ENCODE measurements at regions not wholly inside any gene's neighbourhood (a gene's known extent, or its start where the extent isn't known, plus 50 kb on each side); places are given as distances from the start of the nearest gene placed in this dataset.

DNA sequence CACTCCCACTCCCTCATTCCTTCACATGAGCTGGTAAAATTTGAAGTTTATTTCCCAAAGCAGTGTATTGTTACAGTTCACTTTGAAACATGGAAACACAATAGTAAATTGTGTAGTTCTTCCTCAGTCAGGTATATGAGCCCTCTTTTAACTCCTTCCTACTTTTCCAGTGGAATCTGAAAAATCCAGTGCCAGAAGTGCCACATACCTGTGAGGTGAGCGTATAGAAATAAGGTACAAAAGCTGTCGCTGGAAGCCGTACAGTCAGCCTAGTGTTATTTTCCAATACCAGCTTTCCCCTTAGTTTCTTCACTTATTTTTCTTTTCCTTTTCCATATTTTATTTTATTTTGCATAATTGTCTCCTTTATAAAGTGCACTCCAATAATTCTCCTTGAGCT, 81.7 kb upstream of the CADM2 start:
- DNase-seq (ENCODE audit: low spot score) = no peak

DNA sequence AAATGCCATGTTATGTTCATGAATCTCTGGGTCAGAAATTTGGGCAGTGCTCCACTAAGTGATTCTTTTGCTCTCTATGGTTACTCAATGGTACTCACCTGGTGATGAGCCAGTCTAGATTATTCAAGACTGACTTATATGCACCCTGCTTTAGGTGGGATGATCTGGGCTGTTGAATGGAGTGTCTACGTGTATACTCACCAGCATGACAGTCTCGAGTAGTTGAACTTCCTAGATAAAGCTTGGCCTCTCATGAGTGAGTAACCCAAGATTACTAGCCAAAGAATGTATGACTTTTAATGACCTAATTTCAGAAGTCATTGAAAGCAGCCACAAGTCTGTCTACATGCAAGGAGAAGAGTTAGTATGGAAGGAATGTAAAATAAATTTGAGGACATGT, 77.5 kb upstream of the CADM2 start:
- DNase-seq (ENCODE audit: low spot score) = no peak

DNA sequence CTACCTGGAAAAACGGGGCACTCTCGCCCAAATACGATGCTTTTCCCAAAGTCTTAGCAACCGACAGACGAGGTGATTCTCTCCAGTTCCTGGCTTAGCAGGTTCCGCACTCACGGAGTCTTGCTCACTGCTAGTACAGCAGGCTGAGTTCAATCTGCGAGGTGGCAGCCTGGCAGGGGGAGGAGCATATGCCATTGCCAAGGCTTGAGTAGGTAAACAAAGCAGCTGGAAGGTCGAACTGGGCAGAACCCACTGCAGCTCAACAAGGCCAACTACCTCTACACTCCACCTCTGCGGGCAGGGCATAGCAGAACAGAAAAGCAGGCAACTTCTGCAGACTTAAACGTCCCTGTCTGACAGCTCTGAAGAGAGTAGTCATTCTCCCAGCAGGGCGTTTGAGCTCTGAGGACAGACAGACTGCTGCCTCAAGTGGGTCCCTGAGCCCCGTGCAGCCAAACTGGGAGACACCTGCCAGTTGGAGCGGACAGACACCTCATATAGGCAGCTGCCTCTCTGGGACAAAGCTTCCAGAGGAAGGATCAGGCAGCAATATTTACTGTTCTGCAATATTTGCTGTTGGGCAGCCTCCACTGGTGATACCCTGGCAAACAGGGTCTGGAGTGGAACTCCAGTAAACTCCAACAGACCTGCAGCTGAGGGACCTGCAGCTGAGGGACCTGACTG, 73.4 kb upstream of the CADM2 start:
- DNase-seq (ENCODE audit: low spot score) = no peak

DNA sequence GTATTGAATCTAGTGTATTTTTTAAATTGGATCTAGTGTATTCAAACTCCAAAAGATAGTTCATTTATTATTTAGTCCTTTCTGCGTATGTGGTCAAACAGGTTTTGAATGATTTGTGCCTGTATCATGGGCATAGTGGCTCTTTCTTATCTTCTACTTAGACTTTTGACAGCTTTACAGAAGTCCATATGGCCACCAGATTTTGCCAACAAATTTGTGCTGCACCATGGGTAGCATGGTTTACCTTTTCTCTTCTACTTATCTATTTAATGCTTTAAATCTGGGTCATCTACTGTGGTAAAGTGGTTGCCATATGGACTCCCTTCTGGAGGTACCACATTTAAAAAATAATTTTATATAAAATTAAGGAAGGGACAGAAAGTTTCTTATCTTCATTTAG, 66.9 kb upstream of the CADM2 start:
- DNase-seq (ENCODE audit: low spot score) = no peak

DNA sequence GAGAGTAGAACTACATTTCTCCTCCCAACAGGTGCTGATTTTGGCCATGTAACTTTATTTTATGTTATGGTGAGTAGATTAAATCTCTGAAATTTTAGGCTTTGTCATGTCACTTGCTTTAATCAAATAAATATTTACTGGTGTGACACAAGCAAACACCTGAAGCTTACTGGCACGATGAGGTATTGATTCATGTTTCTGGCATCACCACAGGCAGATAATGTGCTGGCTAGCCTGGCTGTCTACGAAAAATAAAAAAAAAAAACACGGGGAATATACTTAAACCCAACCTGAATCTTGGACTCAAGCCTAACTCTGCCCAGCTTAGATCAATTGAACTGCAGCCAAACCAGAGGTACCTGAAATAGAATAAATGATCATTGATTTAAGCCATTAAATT, 65.6 kb upstream of the CADM2 start:
- no peak for DNase-seq (ENCODE audit: low spot score)

DNA sequence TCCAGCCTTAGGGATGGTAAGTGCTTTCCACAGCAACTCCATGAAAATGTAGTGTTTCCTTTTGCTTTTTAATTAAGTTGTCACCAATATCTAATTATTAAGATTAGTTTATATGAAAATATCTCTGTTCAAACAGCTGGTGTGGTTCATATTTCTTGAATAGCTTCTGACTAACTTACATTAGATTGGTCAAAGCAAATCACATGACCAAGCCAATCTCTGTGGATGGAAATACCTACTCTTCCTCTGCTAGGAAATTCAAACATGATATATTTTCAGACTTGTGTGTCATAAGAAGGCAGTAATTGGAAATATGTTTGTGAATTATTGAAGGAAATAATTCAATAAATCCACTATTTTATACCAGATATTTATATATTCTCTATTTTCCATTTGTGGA, 54.6 kb upstream of the CADM2 start:
- DNase-seq (ENCODE audit: low spot score) = no peak

DNA sequence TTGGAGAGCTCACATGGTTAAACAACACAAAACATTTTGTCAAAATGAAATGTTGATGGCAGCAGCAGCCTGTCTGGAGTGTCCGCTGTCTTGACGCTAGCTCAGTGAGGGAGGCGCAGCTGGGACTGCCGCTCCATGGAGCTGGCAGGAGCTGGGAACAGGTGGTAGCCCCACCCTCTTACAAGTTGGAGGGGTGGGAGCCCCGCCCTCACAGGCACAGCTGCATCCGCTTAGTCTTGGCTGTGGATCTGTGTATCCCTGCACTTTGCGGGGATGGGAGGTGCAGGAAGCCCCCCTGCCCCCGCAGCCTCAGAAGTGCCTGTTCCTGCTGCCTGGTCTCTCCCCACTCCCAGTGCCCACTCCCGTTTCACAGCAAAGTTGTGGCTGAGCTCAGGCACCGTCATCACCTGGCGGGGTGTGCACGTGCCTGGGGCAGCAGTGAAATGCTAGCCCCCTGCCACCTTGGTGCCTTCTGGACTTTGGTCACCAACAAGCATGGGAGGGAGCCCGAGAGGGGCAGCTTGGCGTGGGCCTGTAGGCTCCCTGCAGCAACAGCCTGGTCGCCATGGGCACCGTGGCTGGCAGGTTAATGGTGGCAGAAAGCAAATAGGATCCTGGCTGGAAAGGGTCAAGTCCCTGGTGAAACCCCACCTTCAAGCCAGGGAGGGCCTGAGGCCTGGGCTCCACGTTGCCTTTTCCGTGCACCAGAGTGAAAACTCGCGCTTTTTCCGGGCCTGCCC, 53.8 kb upstream of the CADM2 start:
- DNase-seq (ENCODE audit: low spot score) = no peak

DNA sequence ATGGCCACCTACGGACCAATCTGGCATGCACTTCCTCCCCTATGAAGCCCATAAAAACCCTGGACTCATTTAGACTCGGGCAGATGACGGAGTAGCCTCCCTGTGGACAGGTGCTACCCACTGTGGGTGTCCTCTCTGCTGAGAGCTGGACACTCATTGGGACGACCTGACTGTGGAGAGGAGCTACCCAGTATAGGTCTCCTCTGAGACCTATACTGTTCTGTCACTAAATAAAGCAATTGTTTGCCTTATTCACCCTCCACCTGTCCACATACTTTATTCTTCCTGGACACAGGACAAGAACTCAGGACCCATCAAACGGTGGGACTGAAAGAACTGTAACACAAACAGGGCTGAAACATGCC, 53.3 kb upstream of the CADM2 start:
- no peak for DNase-seq (ENCODE audit: low spot score)

DNA sequence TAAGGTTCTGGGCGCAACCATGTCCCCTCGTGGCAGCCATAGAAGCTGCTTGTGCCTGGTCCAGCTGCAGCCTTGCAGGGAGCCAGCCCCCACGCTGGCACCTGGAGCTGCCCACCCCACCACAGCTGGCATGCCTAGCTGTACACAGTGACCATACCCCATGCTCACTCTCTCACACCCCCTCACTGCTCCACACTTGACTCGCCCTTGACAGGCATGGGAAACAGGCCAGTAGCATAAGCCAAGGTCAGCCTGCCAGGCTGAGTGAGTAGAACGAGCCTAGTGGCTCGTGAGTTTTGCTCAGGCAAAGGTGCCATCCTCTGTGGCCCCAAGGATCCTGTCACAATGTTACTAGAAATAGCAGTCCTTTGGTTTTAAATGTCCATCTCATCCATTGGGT, 52.7 kb upstream of the CADM2 start:
- no peak for DNase-seq (ENCODE audit: low spot score)
